H9 (cell line): ENCODE measurements at regions not wholly inside any gene's neighbourhood (a gene's known extent, or its start where the extent isn't known, plus 50 kb on each side); places are given as distances from the start of the nearest gene placed in this dataset.

ENCODE experiments used
- DNase-seq: peaks from one replicate; pipeline ENCODE4 v3.0.0-alpha.2; 2017
- H2AFZ ChIP-seq: one replicate; pipeline ENCODE4 v1.6.1; 2013; ENCODE audit warnings: mild to moderate bottlenecking, low read length, control low read depth, moderate library complexity
- H2AK5ac ChIP-seq: 2 replicates; pipeline ENCODE4 v1.6.1; 2013; ENCODE audit warnings: low read length, control low read depth, mixed read lengths; ENCODE audit not compliant: insufficient read length
- H2BK120ac ChIP-seq: one replicate; pipeline ENCODE4 v1.6.1; 2013; ENCODE audit warnings: low read depth, mild to moderate bottlenecking, low read length, control low read depth, inconsistent platforms; ENCODE audit not compliant: poor library complexity, severe bottlenecking
- H2BK12ac ChIP-seq: 2 replicates; pipeline ENCODE4 v1.6.1; 2013; ENCODE audit warnings: low read length, control low read depth, mixed read lengths, low read depth; ENCODE audit not compliant: insufficient read length
- H2BK15ac ChIP-seq: 2 replicates; pipeline ENCODE4 v1.6.1; 2013; ENCODE audit warnings: low read depth, low read length, control low read depth
- H2BK20ac ChIP-seq: one replicate; pipeline ENCODE4 v1.6.1; 2013; ENCODE audit warnings: low read depth, mild to moderate bottlenecking, low read length, control low read depth, inconsistent platforms; ENCODE audit not compliant: poor library complexity, severe bottlenecking
- H2BK5ac ChIP-seq: 2 replicates; pipeline ENCODE4 v1.6.1; 2013; ENCODE audit warnings: low read length, control low read depth, mixed read lengths; ENCODE audit not compliant: insufficient read length
- H3K14ac ChIP-seq: 2 replicates; pipeline ENCODE4 v1.6.1; 2013; ENCODE audit warnings: low read length, control low read depth; ENCODE audit not compliant: insufficient read depth
- H3K18ac ChIP-seq: 2 replicates; pipeline ENCODE4 v1.6.1; 2013; ENCODE audit warnings: low read depth, mild to moderate bottlenecking, mixed read lengths, low read length, control low read depth; ENCODE audit not compliant: insufficient read length
- H3K23ac ChIP-seq: 2 replicates; pipeline ENCODE4 v1.6.1; 2013; ENCODE audit warnings: low read length, control low read depth, mixed read lengths, low read depth; ENCODE audit not compliant: insufficient read length
- H3K23me2 ChIP-seq: 2 replicates; pipeline ENCODE4 v1.6.1; 2013; ENCODE audit warnings: low read depth, mild to moderate bottlenecking, mixed read lengths, low read length, control low read depth; ENCODE audit not compliant: insufficient read length, poor library complexity, severe bottlenecking
- H3K27ac ChIP-seq: 2 replicates; pipeline ENCODE4 v1.5.1; 2013; ENCODE audit warnings: low read length, control low read depth, mixed read lengths, low read depth; ENCODE audit not compliant: insufficient read length
- H3K27me3 ChIP-seq: 2 replicates; pipeline ENCODE4 v1.6.1; 2013; ENCODE audit warnings: low read length, control low read depth, inconsistent platforms; ENCODE audit not compliant: insufficient read depth
- H3K4ac ChIP-seq: 2 replicates; pipeline ENCODE4 v1.6.1; 2013; ENCODE audit warnings: low read depth, mild to moderate bottlenecking, control low read depth, inconsistent platforms, low read length, moderate library complexity
- H3K4me1 ChIP-seq: 2 replicates; pipeline ENCODE4 v1.6.1; 2013; ENCODE audit warnings: low read length, control low read depth, inconsistent platforms; ENCODE audit not compliant: insufficient read depth
- H3K4me2 ChIP-seq: 2 replicates; pipeline ENCODE4 v1.6.1; 2013; ENCODE audit warnings: low read length, control low read depth, mixed read lengths; ENCODE audit not compliant: insufficient read length, insufficient read depth
- H3K56ac ChIP-seq: 2 replicates; pipeline ENCODE4 v1.6.1; 2013; ENCODE audit warnings: low read depth, mild to moderate bottlenecking, mixed read lengths, low read length, control low read depth; ENCODE audit not compliant: insufficient read length
- H3K79me1 ChIP-seq: 2 replicates; pipeline ENCODE4 v1.6.1; 2013; ENCODE audit warnings: low read depth, mild to moderate bottlenecking, moderate library complexity, low read length, control low read depth, inconsistent platforms; ENCODE audit not compliant: insufficient read depth, poor library complexity, severe bottlenecking
- H3K79me2 ChIP-seq: 2 replicates; pipeline ENCODE4 v1.6.1; 2013; ENCODE audit warnings: low read length, control low read depth, inconsistent platforms; ENCODE audit not compliant: insufficient read depth
- H3K9ac ChIP-seq: 2 replicates; pipeline ENCODE4 v1.6.1; 2013; ENCODE audit warnings: low read length, control low read depth, mixed read lengths; ENCODE audit not compliant: insufficient read length; ENCODE audit errors: extremely low read depth
- H3K9me3 ChIP-seq: one replicate; pipeline ENCODE4 v1.6.1; 2013; ENCODE audit warnings: low read depth, low read length, inconsistent platforms; ENCODE audit not compliant: control insufficient read depth
- H3T11ph ChIP-seq: one replicate; pipeline ENCODE4 v1.6.1; 2013; ENCODE audit warnings: mild to moderate bottlenecking, low read length, control low read depth, inconsistent platforms
- H4K20me1 ChIP-seq: one replicate; pipeline ENCODE4 v1.6.1; 2013; ENCODE audit not compliant: control insufficient read depth, insufficient read length, insufficient read depth
- H4K5ac ChIP-seq: 2 replicates; pipeline ENCODE4 v1.6.1; 2013; ENCODE audit warnings: low read depth, mild to moderate bottlenecking, mixed read lengths, low read length, control low read depth; ENCODE audit not compliant: insufficient read length
- H4K8ac ChIP-seq: replicated peaks from 2 replicates; pipeline ENCODE4 v1.6.1; 2013; ENCODE audit warnings: low read length, control low read depth, mixed read lengths, low read depth; ENCODE audit not compliant: insufficient read length
- H4K91ac ChIP-seq: 2 replicates; pipeline ENCODE4 v1.6.1; 2013; ENCODE audit warnings: low read depth, mild to moderate bottlenecking, moderate library complexity, mixed read lengths, low read length, control low read depth; ENCODE audit not compliant: insufficient read length
- H3K27ac Mint-ChIP-seq, 3 experiments: 2 replicates in 2 of 3; 3 replicates in 1 of 3; pipeline ENCODE4 v1.8.0; 2020 to 2021; ENCODE audit warnings: mixed read lengths in 3 of 3, mild to moderate bottlenecking in 1 of 3, moderate library complexity in 1 of 3
- H3K27me3 Mint-ChIP-seq: 2 replicates; pipeline ENCODE4 v1.8.0; 2021; ENCODE audit warnings: low read depth, mild to moderate bottlenecking, moderate library complexity, mixed read lengths
- H3K36me3 Mint-ChIP-seq, 3 experiments: 2 replicates in 2 of 3; 3 replicates in 1 of 3; pipeline ENCODE4 v1.8.0; 2020 to 2021; ENCODE audit warnings: low read depth in 3 of 3, mixed read lengths in 3 of 3; ENCODE audit not compliant: insufficient read depth in 1 of 3
- H3K4me1 Mint-ChIP-seq, 2 experiments: 2 replicates each; pipeline ENCODE4 v1.8.0; 2020; ENCODE audit warnings: mixed read lengths in 2 of 2
- H3K4me3 Mint-ChIP-seq, 2 experiments: 2 replicates in 1 of 2; 3 replicates in 1 of 2; pipeline ENCODE4 v1.8.0; 2020 to 2021; ENCODE audit warnings: mild to moderate bottlenecking in 2 of 2, mixed read lengths in 2 of 2, moderate library complexity in 1 of 2
- H3K9me3 Mint-ChIP-seq, 2 experiments: 2 replicates in 1 of 2; 3 replicates in 1 of 2; pipeline ENCODE4 v1.8.0; 2020; ENCODE audit warnings: mild to moderate bottlenecking in 2 of 2, mixed read lengths in 2 of 2, moderate library complexity in 1 of 2
- CTCF ChIP-seq: fragments of 200-600 bp; sonication (generic); conservative IDR thresholded peaks from 3 replicates; pipeline ENCODE4 v1.8.0; 2021; ENCODE audit warnings: antibody characterized with exemption, mild to moderate bottlenecking

GRCh38 chr6:66149132-66149531, 442.1 kb upstream of the EYS start:
- H3K4me2 ChIP-seq: no peak overlapping the region
- H2BK15ac ChIP-seq: no peak overlapping the region
- no peak overlapping the region for H3K4ac ChIP-seq
- H2AFZ ChIP-seq: no peak overlapping the region
- Mint-ChIP-seq H3K27me3 (no peaks in the 10 kb centered on the region), H3K9me3 (peaks cover 6 to 8% of the 10 kb centered on the region in 2 experiments; a peak in 3 of 5 replicates), H3K27ac (no peak overlapping the region), H3K4me1 (no peaks in the 10 kb centered on the region), H3K36me3 (peaks cover 0 to 6% (median 0%) of the 10 kb centered on the region in 3 experiments; a peak in 4 of 7 replicates), H3K4me3 (no peak overlapping the region)
- H3T11ph ChIP-seq: no peak overlapping the region
- H4K20me1 ChIP-seq: no peaks in the 10 kb centered on the region
- H3K27ac ChIP-seq: no peak overlapping the region
- H3K4me1 ChIP-seq: no peaks in the 10 kb centered on the region
- H4K91ac ChIP-seq: no peak overlapping the region
- no peak for DNase-seq
- H3K23ac ChIP-seq: no peak overlapping the region
- no peak overlapping the region for H4K8ac ChIP-seq
- no peak overlapping the region for H3K56ac ChIP-seq
- H4K5ac ChIP-seq: no peak overlapping the region
- H3K18ac ChIP-seq: no peak overlapping the region
- no peaks in the 10 kb centered on the region for H3K79me2 ChIP-seq
- no peak overlapping the region for H3K14ac ChIP-seq
- H2BK5ac ChIP-seq: no peak overlapping the region
- no peak overlapping the region for H2AK5ac ChIP-seq
- no peaks in the 10 kb centered on the region for H3K79me1 ChIP-seq
- no peaks in the 10 kb centered on the region for H3K23me2 ChIP-seq
- no peak overlapping the region for H2BK120ac ChIP-seq
- H3K9ac ChIP-seq: no peak overlapping the region
- no peaks in the 10 kb centered on the region for H3K27me3 ChIP-seq
- no peak overlapping the region for H2BK12ac ChIP-seq
- H3K9me3 ChIP-seq: no peaks in the 10 kb centered on the region
- H2BK20ac ChIP-seq: no peak overlapping the region
- TF ChIP-seq CTCF: no peak
